ENCODE measurements at regions not wholly inside any gene's neighbourhood (a gene's known extent, or its start where the extent isn't known, plus 50 kb on each side); places are given as distances from the start of the nearest gene placed in this dataset.
A peak's percentile ranks its signal among the peaks of the same experiment; 100 is the strongest.
"Not testable (repeated sequence)": the region's sequence is repeated elsewhere in the genome, so short reads cannot be mapped to it uniquely, and the experiment has no call there.

DNA sequence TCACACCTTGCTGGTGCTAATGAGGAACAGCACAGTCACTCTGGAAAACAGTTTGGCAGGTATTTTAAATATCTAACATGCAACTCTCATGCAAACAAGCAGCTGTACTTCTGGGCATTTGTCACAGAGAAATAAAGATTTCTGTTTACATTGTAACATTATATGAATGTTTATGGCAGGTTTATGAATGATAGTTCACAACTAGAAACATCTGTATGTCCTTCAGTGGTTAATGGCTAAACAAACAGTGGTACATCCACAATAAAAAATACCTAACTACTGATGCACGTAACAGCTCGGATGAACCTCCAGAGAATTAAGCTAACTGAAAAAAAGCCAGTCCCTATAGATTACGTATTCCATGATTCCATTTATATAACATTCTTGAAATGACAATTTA is 109.6 kb downstream of the GPR37 start:
- TF ChIP-seq POLR2A (IDR thresholded peaks at IDR 0.05; ENCODE audit: low read depth, low read length) = no peak
- FAIRE-seq = no peak
- no peak for DNase-seq (ENCODE audit: insufficient read length, low spot score)

DNA sequence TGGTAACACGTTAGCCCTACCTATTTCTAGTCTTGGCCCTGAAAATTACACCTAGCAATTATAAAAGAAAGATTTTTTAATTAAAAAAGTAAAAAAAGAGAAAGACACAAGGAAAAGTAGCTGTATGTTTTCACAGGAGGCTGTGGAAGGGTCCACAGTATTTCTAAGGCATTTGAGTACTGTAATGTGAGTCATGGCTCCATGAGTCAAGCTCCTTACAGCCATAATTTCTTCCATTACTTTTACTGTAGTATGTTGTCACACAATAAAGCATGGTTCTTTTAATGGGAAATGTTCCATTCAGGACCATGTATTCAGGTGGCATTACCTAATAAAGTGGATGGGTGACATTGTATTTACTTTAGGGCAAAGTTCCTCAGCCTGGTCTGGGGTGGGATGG is 113.4 kb downstream of the GPR37 start:
- TF ChIP-seq POLR2A (IDR thresholded peaks at IDR 0.05; ENCODE audit: low read depth, low read length) = no peak
- no peak for FAIRE-seq
- DNase-seq (ENCODE audit: insufficient read length, low spot score) = peak; percentile 1

DNA sequence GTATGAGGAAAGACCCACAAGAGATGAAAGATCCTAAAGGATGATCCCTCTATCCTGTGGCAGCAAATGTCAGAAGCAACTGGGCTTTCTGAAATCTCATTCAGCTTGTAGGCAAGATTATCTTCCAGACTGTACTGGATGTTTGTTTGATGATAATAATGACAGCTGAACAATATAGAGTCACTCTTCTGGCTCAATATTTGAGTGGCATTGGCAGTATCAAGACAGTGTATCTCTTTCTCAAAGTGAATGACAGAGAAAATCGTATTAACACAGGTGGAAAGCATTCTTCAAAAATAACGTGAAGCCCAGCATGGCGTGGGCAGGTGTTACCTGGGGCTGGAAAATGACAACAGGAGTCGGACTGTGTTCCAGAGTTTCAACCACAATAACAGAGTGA is 114.5 kb downstream of the GPR37 start:
- no peak for FAIRE-seq
- no peak for TF ChIP-seq POLR2A (IDR thresholded peaks at IDR 0.05; ENCODE audit: low read depth, low read length)
- DNase-seq (ENCODE audit: insufficient read length, low spot score) = no peak

DNA sequence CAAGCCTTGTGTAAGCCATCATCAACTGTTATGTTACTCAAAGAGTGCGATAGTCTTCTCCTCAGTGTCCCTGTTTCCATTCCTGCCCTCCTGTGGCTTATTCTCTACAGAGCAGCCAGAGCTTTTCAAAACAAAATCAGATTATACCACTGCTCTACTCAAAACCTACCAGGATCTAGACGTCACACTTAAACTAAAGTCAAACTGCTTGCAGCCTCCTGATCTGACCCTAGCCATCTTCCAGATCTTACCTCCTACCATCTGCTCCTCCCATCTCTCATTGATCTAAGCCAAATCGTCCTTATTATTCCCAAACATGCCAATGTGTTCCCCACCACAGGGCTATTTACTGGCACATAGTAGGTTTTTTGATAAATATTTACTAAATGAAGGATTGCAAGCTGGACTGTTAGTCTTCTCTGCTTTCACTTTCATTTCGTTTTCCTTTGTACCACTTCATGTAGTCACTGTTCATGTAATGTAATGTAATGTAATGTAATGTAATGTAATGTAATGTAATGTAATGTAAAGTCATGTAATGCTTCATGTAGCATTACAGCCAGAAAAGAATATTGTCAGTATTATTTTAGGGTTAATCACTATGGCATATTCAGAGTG is 116.1 kb downstream of the GPR37 start:
- peak; percentile 33 for FAIRE-seq
- no peak for DNase-seq (ENCODE audit: insufficient read length, low spot score)
- TF ChIP-seq POLR2A (IDR thresholded peaks at IDR 0.05; ENCODE audit: low read depth, low read length) = no peak

DNA sequence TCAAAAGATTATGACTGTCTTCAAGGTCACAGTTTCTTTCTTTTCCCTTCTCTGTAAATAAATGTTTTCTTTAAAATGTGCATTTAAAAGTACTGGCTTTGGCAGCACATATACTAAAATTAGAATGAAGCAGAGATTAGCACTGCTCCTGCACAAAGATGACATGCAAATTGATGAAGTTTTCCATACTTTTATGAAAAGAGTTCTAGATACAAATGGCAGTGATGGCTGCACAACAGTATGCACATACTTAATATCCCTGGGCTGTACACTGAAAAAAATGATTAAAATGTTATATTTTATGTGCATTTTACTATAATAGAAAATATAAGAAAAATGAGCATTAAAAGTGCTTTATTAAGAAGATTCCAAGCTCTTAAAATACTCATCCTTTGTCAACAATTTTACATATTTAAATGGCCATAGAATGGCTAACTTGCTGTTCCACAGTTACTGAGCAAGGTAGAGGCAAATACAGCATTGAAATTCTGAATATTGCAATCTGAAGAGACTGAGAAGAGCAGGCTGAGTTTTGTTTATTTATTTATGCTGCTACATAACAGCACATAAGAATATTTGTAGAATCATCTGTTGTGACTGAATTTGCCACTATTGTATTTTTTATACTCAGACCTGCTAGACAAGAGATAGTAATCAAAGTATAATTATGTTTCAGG is 117.8 kb downstream of the GPR37 start:
- no peak for DNase-seq (ENCODE audit: insufficient read length, low spot score)
- FAIRE-seq = no peak
- no peak for TF ChIP-seq POLR2A (IDR thresholded peaks at IDR 0.05; ENCODE audit: low read depth, low read length)

DNA sequence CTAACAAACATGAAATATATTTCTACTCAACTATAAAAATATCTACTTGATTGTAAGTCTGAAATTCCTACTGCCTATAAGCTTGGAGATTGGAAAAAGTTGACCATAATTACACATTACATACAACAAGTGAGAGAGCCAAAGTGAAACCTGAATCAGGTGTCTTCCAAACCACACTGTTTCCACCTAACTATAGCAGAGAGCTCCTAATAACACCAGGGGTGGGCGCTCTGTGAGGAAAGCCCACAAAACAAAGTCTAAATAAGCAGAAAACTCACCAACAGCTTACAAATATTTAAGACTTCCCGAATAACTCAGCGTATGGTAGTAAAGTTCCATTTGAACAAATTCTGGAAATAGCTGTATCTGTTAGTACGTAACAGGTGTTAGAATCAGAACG is 119.9 kb downstream of the GPR37 start:
- no peak for TF ChIP-seq POLR2A (IDR thresholded peaks at IDR 0.05; ENCODE audit: low read depth, low read length)
- FAIRE-seq (no peak), DNase-seq (ENCODE audit: insufficient read length, low spot score) (no peak)

DNA sequence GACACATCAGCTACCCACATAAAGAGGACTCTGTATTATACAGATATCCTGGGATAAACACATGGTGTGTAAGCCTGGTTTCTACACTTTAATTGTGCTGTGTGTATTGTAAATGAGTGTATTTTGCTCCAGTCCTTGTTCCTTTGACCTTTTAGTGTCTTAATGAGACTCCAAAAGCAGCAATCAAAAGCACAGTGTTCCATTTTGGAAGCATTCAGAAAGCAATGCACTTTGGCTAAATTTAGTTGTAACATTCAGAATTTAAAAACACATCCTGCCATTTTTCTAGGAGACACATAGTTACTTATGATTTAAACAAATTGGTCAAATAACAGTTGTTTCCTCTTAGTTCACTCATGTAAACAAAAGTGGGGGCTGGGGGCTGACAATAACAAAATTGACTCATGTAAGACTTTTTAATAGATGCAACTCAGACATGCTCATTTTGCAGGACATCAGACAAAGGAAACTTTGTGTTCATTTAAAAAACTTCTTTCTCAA is 122.2 kb downstream of the GPR37 start:
- DNase-seq (ENCODE audit: insufficient read length, low spot score) = no peak
- FAIRE-seq = no peak

DNA sequence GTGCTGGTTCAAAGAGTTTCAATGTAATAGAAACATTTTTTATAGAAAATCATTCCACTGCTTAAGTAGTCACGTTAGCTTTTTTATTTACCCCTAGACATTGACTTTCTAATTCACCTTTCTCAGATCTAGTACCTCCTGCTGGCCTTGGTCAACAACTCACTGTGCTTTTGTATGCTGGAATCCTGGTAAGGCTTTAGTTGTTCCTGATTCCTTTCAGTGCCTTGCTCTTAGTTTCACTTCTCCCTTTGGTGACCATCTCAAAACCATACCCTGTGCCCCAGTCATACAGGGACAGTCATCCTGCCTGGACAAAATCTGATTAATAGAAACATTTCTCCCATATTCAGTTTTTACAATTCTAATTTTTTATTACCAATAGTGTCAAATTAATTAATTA is 130.2 kb downstream of the GPR37 start:
- no peak for TF ChIP-seq POLR2A (IDR thresholded peaks at IDR 0.05; ENCODE audit: low read depth, low read length)
- no peak for FAIRE-seq
- DNase-seq (ENCODE audit: insufficient read length, low spot score) = no peak

More for the DNA sequence above, 122.2 kb downstream of the GPR37 start:
- no peak for TF ChIP-seq POLR2A (IDR thresholded peaks at IDR 0.05; ENCODE audit: low read depth, low read length)

DNA sequence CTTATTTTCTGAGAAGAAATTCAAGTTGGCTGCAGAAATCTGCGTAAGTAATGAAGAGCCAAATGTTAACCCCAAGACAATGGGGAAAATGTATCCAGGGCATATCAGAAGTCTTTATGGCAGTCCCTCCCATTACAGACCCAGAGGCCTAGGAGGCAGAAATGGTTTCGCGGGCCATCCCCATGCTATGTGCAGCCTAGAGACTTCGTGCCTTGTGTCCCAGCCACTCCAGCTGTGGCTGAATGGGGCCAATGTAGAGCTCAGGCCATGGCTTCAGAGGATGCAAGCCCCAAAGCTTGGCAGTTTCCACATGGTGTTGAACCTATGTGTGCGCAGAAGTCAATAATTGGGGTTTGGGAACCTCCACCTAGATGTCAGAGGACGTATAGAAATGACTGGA is 131.9 kb downstream of the GPR37 start:
- no peak for TF ChIP-seq POLR2A (IDR thresholded peaks at IDR 0.05; ENCODE audit: low read depth, low read length)
- FAIRE-seq (no peak), DNase-seq (ENCODE audit: insufficient read length, low spot score) (no peak)

DNA sequence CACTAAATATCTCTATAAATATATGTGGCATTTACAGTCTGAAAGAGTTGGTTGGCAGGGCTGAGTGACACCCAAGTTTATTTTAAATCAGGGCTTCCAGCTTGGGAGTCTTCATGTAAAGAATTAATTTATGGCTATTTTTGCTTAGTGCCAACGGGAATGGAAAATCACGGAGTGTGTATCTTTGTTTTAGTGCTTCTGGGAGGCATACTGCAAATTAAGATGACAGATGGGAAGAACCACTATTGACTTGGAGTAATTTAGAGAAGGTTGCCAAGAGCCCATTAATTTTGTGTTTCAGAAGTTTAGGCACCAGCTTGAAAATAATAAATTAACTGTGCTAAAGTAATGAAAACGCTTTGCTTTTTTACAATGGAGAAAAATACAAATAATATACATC is 135.2 kb downstream of the GPR37 start:
- DNase-seq (ENCODE audit: insufficient read length, low spot score) (no peak), FAIRE-seq (no peak)
- no peak for TF ChIP-seq POLR2A (IDR thresholded peaks at IDR 0.05; ENCODE audit: low read depth, low read length)

DNA sequence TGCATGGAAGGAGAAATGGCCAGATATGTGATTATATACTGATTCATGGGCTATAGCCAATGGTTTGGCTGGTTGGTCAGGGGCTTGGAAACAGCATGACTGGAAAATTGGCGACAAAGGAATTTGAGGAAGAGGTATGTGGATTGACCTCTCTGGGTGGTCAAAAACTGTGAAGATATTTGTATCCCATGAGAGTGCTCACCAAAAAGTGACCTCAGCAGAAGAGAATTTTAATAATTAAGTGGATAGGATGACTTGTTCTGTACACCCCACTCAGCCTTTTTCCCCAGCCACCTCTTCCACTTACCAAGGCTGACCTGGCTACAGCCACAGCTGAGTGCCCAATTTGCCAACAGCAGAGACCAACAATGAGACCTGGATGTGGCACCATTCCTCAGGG is 146.7 kb downstream of the GPR37 start:
- TF ChIP-seq POLR2A (IDR thresholded peaks at IDR 0.05; ENCODE audit: low read depth, low read length) = no peak

DNA sequence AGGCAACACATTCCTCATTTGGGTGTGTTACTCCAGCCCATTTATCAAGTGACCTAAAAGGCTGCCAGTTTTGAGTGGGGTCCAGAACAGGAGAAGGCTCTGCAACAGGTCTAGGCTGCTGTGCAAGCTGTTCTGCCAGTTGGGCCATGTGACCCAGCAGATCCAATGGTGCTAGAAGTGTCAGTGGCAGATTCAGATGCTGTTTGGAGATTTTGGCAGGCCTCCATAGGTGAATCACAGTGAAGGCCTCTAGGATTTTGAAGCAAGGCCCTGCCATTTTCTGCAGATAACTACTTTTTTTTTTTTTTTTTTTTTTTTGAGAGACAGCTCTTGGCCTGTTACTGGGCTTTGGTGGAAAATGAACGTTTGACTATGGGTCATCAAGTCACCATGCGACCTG is 147.5 kb downstream of the GPR37 start:
- DNase-seq (ENCODE audit: insufficient read length, low spot score); FAIRE-seq: not testable (repeated sequence)

More for the DNA sequence above, 146.7 kb downstream of the GPR37 start:
- no peak for DNase-seq (ENCODE audit: insufficient read length, low spot score)
- no peak for FAIRE-seq

DNA sequence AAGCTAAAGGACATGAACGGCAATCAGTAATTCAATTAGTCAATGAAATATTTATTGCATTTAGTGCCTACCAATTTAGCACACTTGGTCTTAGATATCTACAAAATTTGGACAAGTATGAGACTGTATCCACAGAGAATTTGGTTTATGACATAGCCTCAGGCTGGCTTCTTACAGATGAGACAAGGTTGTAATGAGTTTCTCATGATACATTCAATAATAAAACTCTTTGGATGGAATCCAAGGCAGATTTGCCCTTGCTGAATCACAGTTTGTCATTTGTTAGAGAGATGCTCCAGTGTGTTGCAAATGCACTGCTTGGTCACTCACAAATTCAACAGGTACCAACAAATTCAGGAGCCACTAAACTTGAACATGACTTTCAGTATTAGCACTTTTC is 162.5 kb downstream of the GPR37 start:
- DNase-seq (ENCODE audit: insufficient read length, low spot score) (no peak), FAIRE-seq (peak; percentile 61)
- no peak for TF ChIP-seq POLR2A (IDR thresholded peaks at IDR 0.05; ENCODE audit: low read depth, low read length)

DNA sequence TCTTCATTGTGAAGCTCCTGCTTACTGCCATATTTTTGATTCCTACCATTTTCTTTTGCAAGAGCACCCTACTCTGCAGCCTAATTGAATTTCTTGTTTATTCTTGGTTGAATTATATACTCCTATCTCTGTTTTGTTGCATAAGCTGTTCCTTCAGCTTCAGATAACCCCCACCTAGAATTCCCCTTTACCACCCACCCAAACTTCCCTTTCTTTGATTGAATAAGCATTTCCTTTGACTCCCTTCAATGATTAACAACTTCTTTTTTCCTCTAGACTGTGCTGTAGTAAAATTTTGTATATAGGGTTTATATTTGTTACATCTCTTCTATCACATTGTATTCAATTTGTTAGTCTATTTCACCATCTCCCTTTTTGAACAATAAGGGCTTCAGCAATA is 168.1 kb downstream of the GPR37 start:
- FAIRE-seq = no peak
- no peak for TF ChIP-seq POLR2A (IDR thresholded peaks at IDR 0.05; ENCODE audit: low read depth, low read length)
- DNase-seq (ENCODE audit: insufficient read length, low spot score) = no peak

DNA sequence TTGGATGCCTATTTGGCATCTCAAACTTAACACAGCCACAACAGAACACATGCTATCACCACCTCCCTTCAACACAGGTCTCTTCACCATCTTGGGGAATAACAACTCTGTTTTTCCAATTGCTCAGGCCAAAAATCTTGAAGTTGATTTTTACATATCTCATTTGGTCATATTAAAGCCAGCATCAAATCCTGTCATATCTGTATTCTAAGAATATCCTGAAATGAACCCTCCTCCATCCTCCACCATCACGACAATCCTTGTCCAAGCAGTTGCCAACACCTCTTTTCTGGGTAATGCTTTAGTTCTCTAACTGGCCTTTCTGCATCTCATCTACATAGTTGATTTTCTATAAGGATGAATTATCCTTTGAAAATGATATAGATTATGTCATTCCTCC is 168.7 kb downstream of the GPR37 start:
- DNase-seq (ENCODE audit: insufficient read length, low spot score) = no peak
- no peak for FAIRE-seq
- no peak for TF ChIP-seq POLR2A (IDR thresholded peaks at IDR 0.05; ENCODE audit: low read depth, low read length)

All from H54 (cell line).